ENCODE measurements at regions not wholly inside any gene's neighbourhood (a gene's known extent, or its start where the extent isn't known, plus 50 kb on each side); places are given as distances from the start of the nearest gene placed in this dataset.
"Not testable (repeated sequence)": the region's sequence is repeated elsewhere in the genome, so short reads cannot be mapped to it uniquely, and the experiment has no call there.

GRCh38 chr9:24628809-24629208, 83.1 kb upstream of the IZUMO3 start:
- H2AFZ ChIP-seq (ENCODE audit: low read length); FAIRE-seq; DNase-seq (ENCODE audit: low spot score); ATAC-seq; H4K20me1 ChIP-seq (ENCODE audit: insufficient read depth, low read length); H3K9ac ChIP-seq (ENCODE audit: insufficient read depth, low read depth, low read length); H3K27ac ChIP-seq (ENCODE audit: extremely low read length, insufficient read depth, low read length); in situ Hi-C loops (cut with HindIII; ENCODE audit: extremely low pct_ligation_motif_present, low pct_unique_long_range_greater_than_20kb); H3K36me3 ChIP-seq (replicated peaks in 1 of 2; ENCODE audit: control insufficient read depth in 1 of 2, insufficient read depth in 2 of 2, low read length in 2 of 2); intact Hi-C loops (cut with micrococcal nuclease; ENCODE audit: unreplicated experiment); H3K4me2 ChIP-seq (ENCODE audit: low read depth, low read length); H3K79me2 ChIP-seq (ENCODE audit: insufficient read depth, low read length); H3K4me1 ChIP-seq (ENCODE audit: insufficient read depth, low read length); BruUV-seq (replicated peaks); CTCF ChIA-PET (ENCODE audit: low intra/inter-chr PET ratio, low total read pairs); H3K4me3 ChIP-seq (replicated peaks in 1 of 3; ENCODE audit: insufficient read depth in 1 of 3, low read depth in 2 of 3, low read length in 3 of 3); H3K27me3 ChIP-seq (ENCODE audit: control insufficient read depth in 1 of 2, insufficient read depth in 2 of 2, low read length in 2 of 2); POLR2A ChIA-PET: not testable (repeated sequence)
- peaks cover 88% of the 10 kb centered on the region for H3K9me3 ChIP-seq (ENCODE audit: low read length)
- WGBS (ENCODE audit: low lambda C conversion rate) = 3% methylated on average over 3 of the region's 3 CpGs

- no peaks in the 10 kb centered on the region for H3K4me1 ChIP-seq (ENCODE audit: insufficient read depth, low read length)
- H3K27me3 ChIP-seq (ENCODE audit: control insufficient read depth in 1 of 2, insufficient read depth in 2 of 2, low read length in 2 of 2) = no peaks in the 10 kb centered on the region
- no peak for DNase-seq (ENCODE audit: low spot score)
- no TSS peak for BruUV-seq (replicated peaks)
- H3K36me3 ChIP-seq (replicated peaks in 1 of 2; ENCODE audit: control insufficient read depth in 1 of 2, insufficient read depth in 2 of 2, low read length in 2 of 2) = no peaks in the 10 kb centered on the region
- peaks cover 78% of the 10 kb centered on the region for H3K9me3 ChIP-seq (ENCODE audit: low read length)
- ChIA-PET POLR2A (no interaction called here), CTCF (ENCODE audit: low intra/inter-chr PET ratio, low total read pairs) (no interaction called here)
- WGBS (ENCODE audit: low lambda C conversion rate) = 5% methylated on average over 2 of the region's 2 CpGs
- intact Hi-C loops (cut with micrococcal nuclease; ENCODE audit: unreplicated experiment) (no loop called here), in situ Hi-C loops (cut with HindIII; ENCODE audit: extremely low pct_ligation_motif_present, low pct_unique_long_range_greater_than_20kb) (no loop called here)
- no peaks in the 10 kb centered on the region for H4K20me1 ChIP-seq (ENCODE audit: insufficient read depth, low read length)
- no peak overlapping the region for H2AFZ ChIP-seq (ENCODE audit: low read length)
- H3K27ac ChIP-seq (ENCODE audit: extremely low read length, insufficient read depth, low read length) = no peak overlapping the region
- H3K9ac ChIP-seq (ENCODE audit: insufficient read depth, low read depth, low read length) = no peak overlapping the region
- no peaks in the 10 kb centered on the region for H3K79me2 ChIP-seq (ENCODE audit: insufficient read depth, low read length)
- no peak for FAIRE-seq
- no peak overlapping the region for H3K4me3 ChIP-seq (replicated peaks in 1 of 3; ENCODE audit: insufficient read depth in 1 of 3, low read depth in 2 of 3, low read length in 3 of 3)
- no peak for ATAC-seq
- no peak overlapping the region for H3K4me2 ChIP-seq (ENCODE audit: low read depth, low read length)
- TF ChIP-seq ZBTB43 (CRISPR knock-in tag; conservative IDR thresholded peaks at IDR 0.05) (no peak), ZBTB38 (CRISPR knock-in tag; IDR thresholded peaks at IDR 0.05) (no peak), MTF1 (CRISPR knock-in tag; IDR thresholded peaks at IDR 0.05) (no peak), SNAPC5 (CRISPR knock-in tag; IDR thresholded peaks at IDR 0.05; ENCODE audit: borderline replicate concordance) (no peak), NFYB (CRISPR knock-in tag; IDR thresholded peaks at IDR 0.05) (no peak), ZNF331 (CRISPR knock-in tag; IDR thresholded peaks at IDR 0.05) (no peak), ATAD3A (CRISPR knock-in tag; IDR thresholded peaks at IDR 0.05) (no peak), FLYWCH1 (CRISPR knock-in tag; IDR thresholded peaks at IDR 0.05) (no peak), NCOA1 (CRISPR knock-in tag; IDR thresholded peaks at IDR 0.05) (no peak), ZFAT (CRISPR knock-in tag; conservative IDR thresholded peaks at IDR 0.05) (no peak), ZNF703 (CRISPR knock-in tag; IDR thresholded peaks at IDR 0.05; ENCODE audit: borderline replicate concordance) (no peak), MEF2D (CRISPR knock-in tag; IDR thresholded peaks at IDR 0.05) (no peak), TRIM24 (CRISPR knock-in tag; IDR thresholded peaks at IDR 0.05) (no peak)
These were observed 79.4 kb upstream of the IZUMO3 start for GRCh38 chr9:24625097-24625496.

Measured in HepG2 (cell line).